ENCODE measurements at regions not wholly inside any gene's neighbourhood (a gene's known extent, or its start where the extent isn't known, plus 50 kb on each side); places are given as distances from the start of the nearest gene placed in this dataset.

GRCh38 chr14:56900726-56901125 is 90.4 kb upstream of the OTX2 start:
- no peak for DNase-seq

- no peak for DNase-seq
Observed at GRCh38 chr14:56899829-56900228, 89.5 kb upstream of the OTX2 start.

- no peak for DNase-seq
Observed at GRCh38 chr14:56896922-56897321, 86.6 kb upstream of the OTX2 start.

- no peak for DNase-seq
Observed at GRCh38 chr14:56896231-56896630, 86.0 kb upstream of the OTX2 start.

GRCh38 chr14:56895154-56895553 is 84.9 kb upstream of the OTX2 start:
- no peak for DNase-seq

GRCh38 chr14:56894591-56894991 is 84.3 kb upstream of the OTX2 start:
- DNase-seq = no peak

- DNase-seq = no peak
Observed at GRCh38 chr14:56892959-56893358, 82.7 kb upstream of the OTX2 start.

GRCh38 chr14:56891226-56891625 is 80.9 kb upstream of the OTX2 start:
- DNase-seq = no peak

GRCh38 chr14:56889705-56890104 is 79.4 kb upstream of the OTX2 start:
- DNase-seq = no peak

GRCh38 chr14:56888274-56888673 is 78.0 kb upstream of the OTX2 start:
- DNase-seq = no peak

- no peak for DNase-seq
Observed at GRCh38 chr14:56887216-56887615, 76.9 kb upstream of the OTX2 start.

- DNase-seq = no peak
Observed at GRCh38 chr14:56886471-56887062, 76.3 kb upstream of the OTX2 start.

- DNase-seq = no peak
Observed at GRCh38 chr14:56885825-56886224, 75.5 kb upstream of the OTX2 start.

GRCh38 chr14:56884617-56885016 is 74.3 kb upstream of the OTX2 start:
- DNase-seq = no peak

GRCh38 chr14:56881181-56881580 is 70.9 kb upstream of the OTX2 start:
- DNase-seq = no peak

- DNase-seq = no peak
Observed at GRCh38 chr14:56878766-56879165, 68.5 kb upstream of the OTX2 start.

- no peak for DNase-seq
Observed at GRCh38 chr14:56875104-56875675, 64.9 kb upstream of the OTX2 start.

- no peak for DNase-seq
Observed at GRCh38 chr14:56874375-56874774, 64.1 kb upstream of the OTX2 start.

- DNase-seq = no peak
Observed at GRCh38 chr14:56870336-56870735, 60.1 kb upstream of the OTX2 start.

GRCh38 chr14:56868660-56869059 is 58.4 kb upstream of the OTX2 start:
- no peak for DNase-seq

GRCh38 chr14:56862836-56863235 is 52.6 kb upstream of the OTX2 start:
- DNase-seq = no peak

- no peak for DNase-seq
Observed at GRCh38 chr14:56860441-56860840, 50.2 kb upstream of the OTX2 start.

All from Kasumi-1 (cell line).